HG02938 (cell line): ENCODE measurements at regions not wholly inside any gene's neighbourhood (a gene's known extent, or its start where the extent isn't known, plus 50 kb on each side); places are given as distances from the start of the nearest gene placed in this dataset.
"Not testable (repeated sequence)": the region's sequence is repeated elsewhere in the genome, so short reads cannot be mapped to it uniquely, and the experiment has no call there.

Source experiments
- ATAC-seq: cut with Tn5 transposase; IDR thresholded peaks from one replicate; pipeline ENCODE4 v1.9.1; 2021; ENCODE audit warnings: mild to moderate bottlenecking, moderate library complexity; ENCODE audit not compliant: unreplicated experiment

DNA sequence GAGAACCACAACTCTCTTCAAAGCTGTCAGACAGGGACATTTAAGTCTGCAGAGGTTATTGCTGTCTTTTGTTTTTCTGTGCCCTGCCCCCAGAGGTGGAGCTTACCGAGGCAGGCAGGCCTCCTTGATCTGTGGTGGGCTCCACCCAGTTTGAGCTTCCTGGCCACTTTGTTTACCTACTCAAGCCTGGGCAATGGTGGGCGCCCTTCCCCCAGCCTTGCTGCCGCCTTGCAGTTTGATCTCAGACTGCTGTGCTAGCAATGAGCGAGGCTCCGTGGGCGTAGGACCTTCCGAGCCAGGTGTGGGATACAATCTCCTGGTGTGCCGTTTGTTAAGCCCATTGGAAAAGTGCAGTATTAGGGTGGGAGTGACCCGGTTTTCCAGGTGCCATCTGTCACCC, 822.1 kb downstream of the KCNMA1 start:
- ATAC-seq: not testable (repeated sequence)

DNA sequence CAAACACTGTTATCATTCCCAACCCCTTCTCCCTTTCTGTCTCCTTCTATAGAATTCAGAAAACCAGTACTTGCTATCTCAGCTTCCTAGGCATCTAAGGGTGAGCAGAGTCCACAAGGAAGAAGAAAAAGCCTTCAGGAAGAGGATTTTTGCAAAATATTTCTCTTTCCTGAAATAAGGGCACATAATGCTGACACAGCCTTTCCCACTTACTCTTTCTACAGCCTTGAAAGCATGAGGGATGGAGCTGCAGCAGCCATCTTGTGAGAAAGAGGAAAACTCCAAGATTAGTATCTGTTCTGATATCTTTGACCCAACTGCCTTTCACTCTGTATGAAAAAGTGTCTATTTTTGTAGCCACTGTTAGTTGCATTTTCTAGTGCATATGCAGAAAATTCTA, 826.2 kb downstream of the KCNMA1 start:
- ATAC-seq: no peak

DNA sequence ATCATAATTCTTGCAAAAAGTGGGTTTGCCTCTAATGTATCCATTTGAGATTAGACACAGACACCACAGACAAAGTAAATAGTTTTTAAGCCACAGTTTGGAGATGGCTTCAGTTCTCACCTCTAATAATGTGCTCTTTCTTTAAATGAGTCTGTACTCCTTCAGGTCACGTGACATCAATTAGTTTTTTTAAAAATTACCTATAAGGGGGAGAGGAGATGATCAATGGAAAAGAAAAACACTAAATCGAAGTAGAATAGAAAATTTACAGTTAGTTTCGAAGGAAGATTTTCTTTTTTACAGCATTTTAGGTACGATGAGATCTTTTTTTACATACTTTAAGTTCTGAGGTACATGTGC, 849.2 kb downstream of the KCNMA1 start:
- ATAC-seq: no peak

DNA sequence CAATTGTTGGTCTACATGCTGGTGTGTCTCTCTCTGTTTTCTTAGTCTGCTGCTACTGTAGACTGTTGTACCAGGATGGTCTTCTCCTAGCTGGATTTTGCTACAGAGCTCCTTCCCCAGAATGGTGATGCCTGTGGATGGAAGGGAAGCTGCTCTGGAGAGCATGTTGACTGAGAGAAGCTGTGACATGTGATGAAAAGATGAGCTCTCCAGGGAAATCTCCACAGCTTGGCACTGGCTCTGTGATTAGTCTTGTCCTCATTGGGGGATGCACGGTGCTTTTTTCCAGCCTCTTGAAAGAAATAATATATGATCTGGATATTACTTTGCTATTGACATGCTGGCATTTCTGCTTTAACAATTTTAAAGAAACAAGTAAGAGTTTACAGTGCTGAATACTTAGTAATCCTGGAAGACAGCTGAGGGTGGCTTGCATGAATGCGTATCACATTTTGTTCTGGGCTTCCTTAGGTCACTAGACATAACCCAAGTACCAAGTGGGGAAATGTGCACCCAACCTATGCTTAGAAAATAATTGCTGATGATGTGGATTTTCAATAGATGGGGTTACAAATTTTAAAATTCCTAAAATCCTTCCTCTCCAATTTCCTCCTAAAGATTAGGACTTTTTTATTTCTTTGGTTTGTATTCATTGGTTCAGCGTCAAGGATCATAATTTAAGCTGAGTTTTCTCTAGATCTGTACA, 849.7 kb downstream of the KCNMA1 start:
- ATAC-seq: no peak

DNA sequence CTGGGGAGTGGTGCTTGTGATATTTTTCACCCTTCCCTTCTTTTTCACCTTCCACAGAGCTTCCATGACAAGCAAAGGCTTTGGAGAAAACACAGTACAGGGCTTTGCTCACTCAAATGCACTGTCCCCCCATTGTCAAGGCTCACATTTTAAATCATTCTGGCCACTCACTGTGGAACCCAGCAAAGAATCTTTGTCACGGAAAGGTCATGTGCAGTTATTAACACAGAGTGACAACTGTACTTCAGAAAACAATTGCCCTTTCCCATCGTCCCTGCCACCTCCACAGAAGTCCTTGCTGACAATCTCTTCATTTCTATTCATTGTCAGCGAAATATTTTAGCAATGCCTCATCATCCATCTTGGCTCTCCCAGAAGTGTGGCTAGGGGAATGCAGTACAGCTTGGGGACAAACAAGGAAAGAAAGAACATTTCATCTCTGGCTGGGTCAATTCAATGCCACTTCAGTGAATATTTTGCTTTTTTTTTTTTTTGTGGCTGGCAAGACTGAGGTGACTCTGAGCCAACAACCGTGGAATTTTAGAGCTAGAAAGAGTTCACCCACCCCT, 851.0 kb downstream of the KCNMA1 start:
- ATAC-seq: no peak

- no peak for ATAC-seq
These were observed 853.5 kb downstream of the KCNMA1 start for GRCh38 chr10:76784076-76784475.

- ATAC-seq: no peak
These were observed 857.8 kb downstream of the KCNMA1 start for GRCh38 chr10:76779796-76780301.

- ATAC-seq: no peak
These were observed 858.5 kb downstream of the KCNMA1 start for GRCh38 chr10:76778914-76779795.

- ATAC-seq: no peak
These were observed 862.5 kb downstream of the KCNMA1 start for GRCh38 chr10:76774987-76775603.

DNA sequence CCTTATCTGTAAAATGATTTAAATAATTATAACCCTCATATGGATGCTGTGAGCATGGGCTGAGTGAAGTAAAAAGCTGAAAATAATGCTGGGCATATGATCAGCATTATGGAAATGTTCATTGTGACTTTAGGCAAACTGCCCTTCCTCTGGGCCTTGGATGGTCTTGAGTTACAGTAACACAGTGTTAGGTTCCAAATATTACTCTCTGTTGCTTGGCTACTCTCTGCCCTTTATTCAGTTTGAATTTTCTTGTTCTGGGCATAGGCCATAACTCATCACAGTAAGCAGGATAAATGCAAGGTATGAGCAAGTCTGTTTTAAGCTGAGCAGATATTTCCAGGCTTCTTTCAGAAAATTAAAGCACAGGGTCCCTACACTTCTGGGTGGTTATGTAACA, 868.0 kb downstream of the KCNMA1 start:
- no peak for ATAC-seq

DNA sequence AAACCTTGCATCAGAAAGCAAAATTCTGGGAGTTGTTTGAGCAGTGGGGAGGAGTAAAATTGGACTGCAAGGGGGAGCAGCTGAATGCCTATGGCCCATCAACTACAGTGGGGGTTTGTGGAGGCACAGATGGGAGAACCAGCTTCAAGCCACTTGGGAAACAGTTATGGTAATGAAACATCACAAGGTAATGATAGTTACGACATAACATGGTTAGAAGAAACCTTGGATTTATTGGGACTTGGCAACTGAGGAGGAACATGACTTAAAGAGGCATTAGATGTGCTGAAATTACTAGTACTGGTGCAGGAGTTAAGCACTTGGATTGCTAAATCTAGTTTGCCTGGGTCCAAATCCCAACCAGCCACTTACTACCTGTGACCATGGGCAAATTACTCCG, 868.4 kb downstream of the KCNMA1 start:
- no peak for ATAC-seq

GRCh38 chr10:76766682-76767081, 870.9 kb downstream of the KCNMA1 start:
- ATAC-seq: no peak

DNA sequence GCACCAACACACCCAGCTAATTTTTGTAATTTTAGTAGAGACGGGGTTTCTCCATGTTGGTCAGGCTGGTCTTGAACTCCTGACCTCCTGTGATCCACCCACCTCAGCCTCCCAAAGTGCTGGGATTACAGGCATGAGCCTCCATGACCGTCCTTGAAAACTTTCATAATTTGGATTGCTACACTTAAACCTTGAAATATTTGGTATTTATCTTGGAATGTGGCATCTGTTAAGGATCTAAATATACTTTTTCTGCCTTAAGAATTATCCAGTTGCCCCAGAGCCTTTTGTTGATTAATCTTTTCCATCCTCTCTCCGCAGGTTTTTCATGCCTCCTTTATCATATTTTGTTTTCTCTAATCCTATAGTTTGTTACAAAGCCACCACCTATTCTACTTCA, 872.7 kb downstream of the KCNMA1 start:
- ATAC-seq: not testable (repeated sequence)

DNA sequence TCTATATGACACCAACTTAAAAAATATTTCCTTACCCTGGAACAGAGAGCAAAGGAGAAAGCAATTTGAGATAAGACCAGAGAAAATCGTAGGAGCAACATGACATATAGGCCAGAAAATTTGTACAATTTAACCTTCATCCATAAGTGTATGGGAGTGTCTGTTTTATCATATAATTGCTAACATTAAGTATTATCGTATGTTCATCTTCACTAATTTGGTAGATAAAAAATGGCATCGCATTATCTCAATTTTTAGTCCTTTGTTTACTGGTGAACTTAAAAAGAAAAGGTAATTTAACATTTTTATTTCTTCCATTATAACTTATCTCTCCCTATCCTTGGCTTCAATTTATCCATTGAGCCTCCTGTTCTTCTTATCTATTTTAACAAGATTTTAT, 873.4 kb downstream of the KCNMA1 start:
- ATAC-seq: no peak

DNA sequence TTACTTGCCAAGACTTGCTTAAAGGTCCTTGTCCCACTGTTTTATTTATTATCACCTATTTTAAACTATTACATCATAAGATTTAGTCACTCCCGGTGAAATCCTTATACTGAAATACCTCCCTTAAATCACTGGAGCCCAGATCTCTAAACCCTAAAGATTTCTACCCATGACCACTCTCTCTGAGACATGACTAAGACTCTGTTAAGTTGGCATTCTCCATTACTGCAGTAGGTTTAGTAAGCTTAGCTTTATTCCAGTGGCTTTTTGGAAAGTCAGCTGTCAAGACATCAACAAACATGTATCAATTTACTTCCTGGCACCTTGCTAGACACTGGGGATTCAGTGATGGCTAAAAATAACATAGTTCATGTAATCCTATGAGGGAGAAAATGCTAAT, 874.2 kb downstream of the KCNMA1 start:
- no peak for ATAC-seq

DNA sequence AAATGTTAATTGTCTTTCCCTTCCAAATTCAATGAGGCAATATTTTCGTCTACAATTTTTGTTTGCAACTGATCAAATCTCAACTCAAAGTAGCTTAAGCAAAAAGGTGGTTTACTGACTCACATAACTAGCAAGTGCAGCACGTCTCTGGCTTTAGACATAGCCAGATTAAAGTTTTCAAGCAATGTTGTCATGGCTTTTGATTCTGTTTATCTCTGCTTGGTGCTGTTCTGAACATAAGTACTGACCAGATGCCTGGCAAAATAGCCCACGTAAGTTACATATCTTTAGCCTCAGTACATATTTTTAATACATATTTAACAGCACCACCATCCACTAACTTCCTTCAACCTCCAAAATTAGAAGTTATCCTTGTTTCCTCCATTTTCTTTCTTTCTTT, 877.9 kb downstream of the KCNMA1 start:
- no peak for ATAC-seq

DNA sequence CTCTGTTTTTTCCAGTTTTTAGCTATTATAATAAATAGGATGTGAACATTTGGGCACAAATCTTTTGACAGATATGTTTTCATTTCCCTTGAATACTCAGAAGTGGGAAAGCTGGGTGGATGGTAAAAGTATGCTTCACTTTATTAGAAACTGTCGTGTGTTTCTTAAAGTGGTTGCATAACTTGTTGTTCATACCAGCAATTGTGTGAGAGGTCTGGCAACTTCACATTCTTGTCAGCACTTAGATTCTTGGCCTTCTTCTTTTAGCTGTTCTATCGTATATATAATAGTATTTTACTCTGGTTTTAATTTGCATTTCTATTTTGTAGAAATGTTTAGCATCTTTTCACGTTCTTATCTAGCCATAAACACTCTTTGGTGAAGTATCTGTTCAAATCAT, 894.4 kb downstream of the KCNMA1 start:
- no peak for ATAC-seq

DNA sequence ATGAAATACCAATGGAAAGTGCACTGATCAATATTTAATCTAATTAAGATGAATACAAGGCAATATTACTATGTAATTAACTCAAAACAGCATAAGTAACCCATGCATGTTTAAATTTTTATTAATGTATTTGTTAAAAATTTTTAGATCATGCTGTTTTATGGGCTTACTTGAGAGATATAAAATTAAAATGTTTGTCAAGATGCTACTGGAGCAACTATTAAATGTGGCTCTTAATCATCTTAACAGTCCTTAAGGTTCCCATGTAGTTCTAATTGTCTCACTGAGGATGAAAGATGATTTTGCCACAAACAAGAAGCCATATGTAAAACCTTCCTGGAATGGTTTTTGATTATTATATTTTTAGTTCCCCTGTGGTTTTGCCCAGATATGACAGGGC, 897.1 kb downstream of the KCNMA1 start:
- no peak for ATAC-seq

DNA sequence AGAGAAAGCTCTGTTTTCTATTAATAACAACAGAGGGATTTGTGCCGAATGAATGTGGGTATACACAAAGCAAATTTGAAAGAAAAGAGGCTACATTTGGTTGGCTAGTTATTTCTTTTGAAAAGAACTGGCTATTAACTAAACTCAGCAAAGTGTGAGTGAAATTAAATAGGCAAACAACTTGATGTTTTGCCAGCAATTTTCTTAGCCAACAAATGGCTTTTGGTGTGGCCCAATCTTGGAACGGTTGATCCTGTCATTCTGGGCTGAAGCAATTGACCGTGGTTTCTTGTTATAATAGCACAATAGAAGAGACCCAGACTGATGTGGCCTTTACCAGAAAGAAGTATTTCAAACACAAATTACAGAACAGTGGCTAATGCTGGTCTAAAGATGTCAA, 898.6 kb downstream of the KCNMA1 start:
- ATAC-seq: no peak

DNA sequence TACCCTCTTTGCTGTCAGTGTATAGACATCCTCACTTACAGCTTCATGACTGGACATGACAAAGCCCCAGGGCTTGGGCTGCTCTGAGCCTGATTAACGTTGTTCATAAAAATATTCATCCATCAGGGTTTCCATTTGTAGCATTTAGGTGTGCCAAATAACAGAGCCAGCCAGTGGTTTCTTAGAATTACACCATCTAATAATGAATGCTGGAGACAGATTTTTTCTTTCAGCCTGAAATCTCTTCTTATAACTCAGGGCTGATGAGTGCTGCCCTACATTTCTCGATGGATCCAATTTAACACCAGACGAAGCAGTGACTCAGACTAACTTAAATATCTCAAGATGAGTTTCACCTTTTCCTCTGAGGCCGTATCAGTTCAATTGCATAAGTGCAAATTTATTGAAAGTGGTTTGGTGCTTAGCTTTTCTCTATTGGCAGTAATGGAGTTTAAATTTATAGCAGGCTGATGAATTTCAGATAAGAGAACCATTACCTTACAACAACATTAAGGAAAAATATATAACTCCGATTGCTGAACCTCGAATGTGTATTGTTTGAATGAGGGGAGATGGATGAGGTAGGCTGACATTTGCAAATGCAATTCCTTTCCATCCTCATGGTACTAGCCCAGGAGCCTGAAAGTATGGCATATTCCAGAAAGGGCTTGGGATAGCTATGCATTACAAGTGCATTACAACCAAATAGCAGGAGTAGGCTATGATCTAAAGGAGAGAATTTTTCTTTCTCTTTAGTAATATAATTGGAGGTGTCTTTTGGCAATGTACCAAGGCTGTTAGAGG, 900.6 kb downstream of the KCNMA1 start:
- ATAC-seq: no peak

DNA sequence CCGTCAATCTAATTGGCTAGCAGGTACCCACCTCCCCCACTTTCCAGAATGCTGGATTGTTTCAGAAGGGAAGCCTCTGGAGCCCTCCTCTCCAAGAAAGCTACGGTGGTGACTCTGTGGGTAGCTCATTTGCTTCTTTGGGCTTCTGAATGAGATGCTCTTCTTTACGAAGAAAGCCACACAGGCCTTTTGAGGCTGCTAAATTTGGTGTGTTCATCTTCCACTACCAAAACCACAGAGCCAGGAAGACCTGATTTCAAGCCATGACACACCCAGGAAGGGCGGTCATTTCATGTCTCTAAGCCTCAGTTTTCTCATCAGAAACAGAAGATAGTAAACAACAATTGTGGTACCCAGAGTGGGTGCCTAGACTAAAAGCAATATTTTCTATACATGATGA, 901.2 kb downstream of the KCNMA1 start:
- no peak for ATAC-seq
